Keratinocyte (primary cell): ENCODE measurements at regions not wholly inside any gene's neighbourhood (a gene's known extent, or its start where the extent isn't known, plus 50 kb on each side); places are given as distances from the start of the nearest gene placed in this dataset.

Source experiments
- DNase-seq: peaks from one replicate; pipeline ENCODE4 v3.0.0-alpha.2; 2011; ENCODE audit warnings: low read depth, missing footprints, low spot score
- FAIRE-seq: peaks from 2 replicates; lab custom pipeline; 2011; peaks lifted over from hg19 to GRCh38; lab: Jason Lieb, UNC
- H2AFZ ChIP-seq: 2 replicates; pipeline ENCODE4 v1.6.0; 2012; ENCODE audit warnings: low read length, control low read depth, inconsistent platforms; ENCODE audit not compliant: control insufficient read depth
- H3K27ac ChIP-seq: 2 replicates; pipeline ENCODE4 v1.5.1; 2011; ENCODE audit warnings: low read length; ENCODE audit not compliant: control insufficient read depth, insufficient read depth
- H3K27me3 ChIP-seq: 3 replicates; pipeline ENCODE4 v1.6.0; 2011; ENCODE audit warnings: low read length; ENCODE audit not compliant: control insufficient read depth, insufficient read depth; ENCODE audit errors: extremely low read depth
- H3K36me3 ChIP-seq, 2 experiments: 2 replicates in 1 of 2; 3 replicates in 1 of 2; pipeline ENCODE4 v1.5.1; 2011; ENCODE audit warnings: low read length in 2 of 2, mild to moderate bottlenecking in 1 of 2; ENCODE audit not compliant: control insufficient read depth in 2 of 2, insufficient read depth in 2 of 2; ENCODE audit errors: extremely low read depth in 1 of 2
- H3K4me1 ChIP-seq: 3 replicates; pipeline ENCODE4 v1.5.1; 2011; ENCODE audit warnings: low read length; ENCODE audit not compliant: control insufficient read depth, insufficient read depth; ENCODE audit errors: extremely low read depth
- H3K4me2 ChIP-seq: 3 replicates; pipeline ENCODE4 v1.6.0; 2011; ENCODE audit warnings: low read depth, low read length; ENCODE audit not compliant: control insufficient read depth, insufficient read depth; ENCODE audit errors: extremely low read depth
- H3K4me3 ChIP-seq, 3 experiments: fragments of 200-600 bp in 1 of 3; sonication (generic) in 1 of 3; 2 replicates in 2 of 3; 3 replicates in 1 of 3; pipeline ENCODE4 v1.5.1; 2011 to 2016; ENCODE audit warnings: low read length in 3 of 3, mild to moderate bottlenecking in 3 of 3, control low read depth in 2 of 3, inconsistent platforms in 1 of 3, low read depth in 1 of 3, mixed read lengths in 1 of 3, mixed run types in 1 of 3, moderate library complexity in 1 of 3; ENCODE audit not compliant: control insufficient read depth in 2 of 3, insufficient read depth in 2 of 3; ENCODE audit errors: extremely low read depth in 1 of 3
- H3K79me2 ChIP-seq: 2 replicates; pipeline ENCODE4 v1.6.0; 2012; ENCODE audit warnings: low read length; ENCODE audit not compliant: control insufficient read depth, insufficient read depth
- H3K9ac ChIP-seq: 3 replicates; pipeline ENCODE4 v1.6.0; 2011; ENCODE audit warnings: low read length; ENCODE audit not compliant: control insufficient read depth, insufficient read depth; ENCODE audit errors: extremely low read depth
- H3K9me1 ChIP-seq: 3 replicates; pipeline ENCODE4 v1.6.0; 2011; ENCODE audit warnings: low read length; ENCODE audit not compliant: control insufficient read depth, insufficient read depth; ENCODE audit errors: extremely low read depth
- H3K9me3 ChIP-seq: 2 replicates; pipeline ENCODE4 v1.5.1; 2012; ENCODE audit warnings: low read depth, low read length; ENCODE audit not compliant: control insufficient read depth
- H4K20me1 ChIP-seq: 3 replicates; pipeline ENCODE4 v1.6.0; 2011; ENCODE audit warnings: low read length; ENCODE audit not compliant: control insufficient read depth, insufficient read depth; ENCODE audit errors: extremely low read depth
- EZH2 ChIP-seq: IDR thresholded peaks from one replicate; pipeline ENCODE4 v1.6.1; 2012; ENCODE audit warnings: inconsistent platforms, mild to moderate bottlenecking, low read length, moderate library complexity
- dilution Hi-C: fragments of 300-500 bp; cut with MboI; formaldehyde crosslinking; loops from one replicate; pipeline ENCODE4 v1.7.0; 2020; ENCODE audit warnings: low sequenced_read_pairs; ENCODE audit not compliant: extremely low pct_ligation_motif_present
- TF ChIP-seq, protein P1 (sequence below), 3 experiments: IDR thresholded peaks in 1 of 3; conservative IDR thresholded peaks in 1 of 3; optimal IDR thresholded peaks in 1 of 3; 2 replicates in 2 of 3; 3 replicates in 1 of 3; pipeline versions ENCODE3 to v1.5.1; 2011; ENCODE audit warnings: low read length in 3 of 3, mild to moderate bottlenecking in 3 of 3, moderate library complexity in 2 of 3, control low read depth in 1 of 3, inconsistent platforms in 1 of 3; ENCODE audit not compliant: insufficient read depth in 2 of 3; ENCODE audit errors: extremely low read depth in 1 of 3

DNA sequence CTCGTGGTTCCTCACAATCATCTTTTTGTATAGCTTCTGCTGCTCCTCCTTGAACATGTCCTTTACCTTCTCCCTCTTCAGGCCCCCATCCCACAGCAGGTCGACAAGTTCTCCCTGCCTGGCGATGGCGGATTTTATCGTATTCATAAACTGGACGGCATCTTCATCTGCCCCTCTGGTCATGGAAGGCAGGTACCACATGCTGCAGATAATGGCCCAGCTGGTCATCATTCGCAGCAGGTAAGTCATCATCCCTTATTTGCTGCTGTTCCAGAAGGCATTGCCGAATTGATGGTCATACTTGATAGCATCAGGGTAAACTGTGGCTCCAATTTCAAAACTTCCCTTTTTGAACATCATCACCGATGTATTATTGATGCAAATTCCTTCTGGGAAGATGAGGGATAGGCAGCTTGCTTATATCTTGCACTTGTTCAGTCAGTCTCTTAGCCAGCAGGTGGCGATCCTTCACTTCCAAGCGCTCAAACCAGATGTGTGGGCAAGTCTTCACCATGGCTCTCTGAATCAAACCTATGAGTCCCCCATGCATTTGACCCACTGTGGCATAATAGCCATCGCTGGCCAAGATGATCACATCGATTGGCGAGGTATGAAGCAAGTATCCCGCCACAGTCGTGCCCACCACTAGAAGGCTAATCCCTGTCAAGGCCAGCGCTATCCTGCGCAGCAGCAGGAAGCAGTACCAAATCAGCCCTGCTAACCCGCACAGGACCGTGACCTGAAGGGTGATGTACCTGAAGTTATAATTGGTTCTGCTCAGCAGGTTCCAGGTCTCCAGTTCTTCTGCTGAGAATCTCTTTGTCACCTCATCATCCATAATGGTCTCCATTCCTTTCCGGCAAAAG lies 381.5 kb upstream of the STXBP6 start:
- Histone ChIP-seq H3K9ac (no peak overlapping the region), H3K9me1 (no peaks in the 10 kb centered on the region), H3K4me3 (no peak overlapping the region), H3K4me2 (no peak overlapping the region), H2AFZ (no peak overlapping the region), H3K27ac (no peak overlapping the region), H3K79me2 (no peaks in the 10 kb centered on the region), H3K9me3 (peaks cover 6% of the 10 kb centered on the region), H3K27me3 (no peaks in the 10 kb centered on the region), H4K20me1 (no peaks in the 10 kb centered on the region), H3K4me1 (no peaks in the 10 kb centered on the region), H3K36me3 (no peaks in the 10 kb centered on the region)
- FAIRE-seq (no peak), DNase-seq (no peak)
- TF ChIP-seq, protein P1, sequence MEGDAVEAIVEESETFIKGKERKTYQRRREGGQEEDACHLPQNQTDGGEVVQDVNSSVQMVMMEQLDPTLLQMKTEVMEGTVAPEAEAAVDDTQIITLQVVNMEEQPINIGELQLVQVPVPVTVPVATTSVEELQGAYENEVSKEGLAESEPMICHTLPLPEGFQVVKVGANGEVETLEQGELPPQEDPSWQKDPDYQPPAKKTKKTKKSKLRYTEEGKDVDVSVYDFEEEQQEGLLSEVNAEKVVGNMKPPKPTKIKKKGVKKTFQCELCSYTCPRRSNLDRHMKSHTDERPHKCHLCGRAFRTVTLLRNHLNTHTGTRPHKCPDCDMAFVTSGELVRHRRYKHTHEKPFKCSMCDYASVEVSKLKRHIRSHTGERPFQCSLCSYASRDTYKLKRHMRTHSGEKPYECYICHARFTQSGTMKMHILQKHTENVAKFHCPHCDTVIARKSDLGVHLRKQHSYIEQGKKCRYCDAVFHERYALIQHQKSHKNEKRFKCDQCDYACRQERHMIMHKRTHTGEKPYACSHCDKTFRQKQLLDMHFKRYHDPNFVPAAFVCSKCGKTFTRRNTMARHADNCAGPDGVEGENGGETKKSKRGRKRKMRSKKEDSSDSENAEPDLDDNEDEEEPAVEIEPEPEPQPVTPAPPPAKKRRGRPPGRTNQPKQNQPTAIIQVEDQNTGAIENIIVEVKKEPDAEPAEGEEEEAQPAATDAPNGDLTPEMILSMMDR (optimal IDR thresholded peaks at IDR 0.05 in 1 of 3, IDR thresholded peaks at IDR 0.05 in 1 of 3, conservative IDR thresholded peaks at IDR 0.05 in 1 of 3; ENCODE audit: extremely low read depth in 1 of 3, insufficient read depth in 2 of 3, low read length in 3 of 3): peak in 1 of 3 experiments; percentile 6
- TF ChIP-seq EZH2: no peak
- dilution Hi-C loops: no loop called here

DNA sequence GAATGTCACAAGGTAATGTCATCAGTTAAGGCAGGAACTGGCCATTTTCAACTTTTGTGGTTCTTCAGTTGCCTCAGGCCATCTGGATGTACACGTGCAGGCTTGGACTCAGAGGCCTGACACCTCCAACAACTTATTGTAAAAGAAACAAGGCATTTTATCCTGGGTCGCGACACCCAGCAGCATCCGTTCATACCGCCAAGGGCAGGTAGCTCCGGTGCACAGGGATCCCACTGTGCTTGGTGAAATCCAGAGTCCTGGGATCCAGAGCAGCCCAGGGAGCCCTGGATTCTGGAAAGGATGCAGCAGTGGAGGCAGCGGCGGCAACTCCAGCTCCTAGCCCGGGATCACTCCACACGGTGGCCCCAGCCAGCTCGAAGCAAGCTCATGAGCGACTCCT lies 380.9 kb upstream of the STXBP6 start:
- H3K4me3 ChIP-seq: no peak overlapping the region
- no peaks in the 10 kb centered on the region for H3K9me1 ChIP-seq
- H3K27ac ChIP-seq: no peak overlapping the region
- peaks cover 6% of the 10 kb centered on the region for H3K9me3 ChIP-seq
- no peak overlapping the region for H2AFZ ChIP-seq
- H3K79me2 ChIP-seq: no peaks in the 10 kb centered on the region
- no peak for TF ChIP-seq EZH2
- TF ChIP-seq, protein P1 (optimal IDR thresholded peaks at IDR 0.05 in 1 of 3, IDR thresholded peaks at IDR 0.05 in 1 of 3, conservative IDR thresholded peaks at IDR 0.05 in 1 of 3; ENCODE audit: extremely low read depth in 1 of 3, insufficient read depth in 2 of 3, low read length in 3 of 3): no peak
- no peak for FAIRE-seq
- no peaks in the 10 kb centered on the region for H4K20me1 ChIP-seq
- no peaks in the 10 kb centered on the region for H3K36me3 ChIP-seq
- no peaks in the 10 kb centered on the region for H3K4me1 ChIP-seq
- dilution Hi-C loops: no loop called here
- H3K9ac ChIP-seq: no peak overlapping the region
- no peaks in the 10 kb centered on the region for H3K27me3 ChIP-seq
- no peak for DNase-seq
- no peak overlapping the region for H3K4me2 ChIP-seq
